OCI-LY3 (cell line): ENCODE measurements at regions not wholly inside any gene's neighbourhood (a gene's known extent, or its start where the extent isn't known, plus 50 kb on each side); places are given as distances from the start of the nearest gene placed in this dataset.

ENCODE experiments used
- CTCF ChIP-seq: fragments of 200-600, 300-600 bp; sonication (generic); IDR thresholded peaks from 2 replicates; pipeline ENCODE4 v1.5.1; 2014; ENCODE audit warnings: antibody characterized with exemption, low read length, low read depth
- EZH2phosphoT487 ChIP-seq: fragments of 200-600 bp; shearing (Covaris generic); IDR thresholded peaks from 2 replicates; pipeline ENCODE4 v1.6.1; 2018; ENCODE audit warnings: antibody characterized with exemption, mixed run types, low read depth

- TF ChIP-seq CTCF (no peak), EZH2phosphoT487 (no peak)
Measured at GRCh38 chr2:83972128-83972527, 487.0 kb downstream of the SUCLG1 start.
